Midbrain (tissue), 1 donor: ENCODE measurements at regions not wholly inside any gene's neighbourhood (a gene's known extent, or its start where the extent isn't known, plus 50 kb on each side); places are given as distances from the start of the nearest gene placed in this dataset.

Source experiments
- DNase-seq: peaks from one replicate; lab custom pipeline; 2025; lab: John Stamatoyannopoulos, UW

GRCh38 chr1:63200676-63201075 is 121.7 kb upstream of the FOXD3 start:
- DNase-seq: no peak

GRCh38 chr1:63203641-63204040 is 118.7 kb upstream of the FOXD3 start:
- no peak for DNase-seq

DNA sequence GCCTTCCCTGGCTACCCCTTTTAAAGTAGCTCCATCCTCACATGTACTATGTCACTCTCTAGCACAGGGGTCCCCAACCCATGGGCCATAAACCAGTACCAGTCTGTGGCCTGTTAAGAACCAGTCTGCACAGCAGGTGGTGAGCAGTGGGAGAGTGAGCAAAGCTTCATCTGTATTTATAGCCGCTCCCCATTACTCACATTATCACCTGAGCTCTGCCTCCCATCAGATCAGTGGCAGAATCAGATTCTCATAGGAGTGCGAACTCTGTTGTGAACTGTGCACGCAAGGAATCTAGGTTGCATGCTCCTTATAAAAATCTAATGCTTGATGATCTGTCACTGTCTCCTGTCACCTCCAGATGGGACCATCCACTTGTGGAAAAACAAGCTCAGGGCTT is 116.6 kb upstream of the FOXD3 start:
- no peak for DNase-seq

DNA sequence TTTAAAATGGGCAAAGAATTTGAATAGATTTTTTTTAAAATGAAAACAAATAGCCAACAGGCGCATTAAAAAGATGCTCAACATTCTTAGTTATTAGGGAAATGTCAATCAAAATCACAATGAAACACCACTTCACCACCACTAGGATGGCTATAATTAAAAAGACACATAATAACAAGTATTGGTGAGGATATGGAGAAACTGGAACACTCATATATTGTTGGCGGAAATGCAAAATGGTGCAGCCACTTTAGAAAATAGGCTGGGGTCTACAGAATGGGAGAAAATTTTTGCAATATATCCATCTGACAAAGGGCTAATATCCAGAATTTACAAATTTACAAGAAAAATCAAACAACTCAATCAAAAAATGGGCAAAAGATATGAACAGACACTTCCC is 107.8 kb upstream of the FOXD3 start:
- no peak for DNase-seq

GRCh38 chr1:63223426-63223825 is 98.9 kb upstream of the FOXD3 start:
- DNase-seq: no peak

DNA sequence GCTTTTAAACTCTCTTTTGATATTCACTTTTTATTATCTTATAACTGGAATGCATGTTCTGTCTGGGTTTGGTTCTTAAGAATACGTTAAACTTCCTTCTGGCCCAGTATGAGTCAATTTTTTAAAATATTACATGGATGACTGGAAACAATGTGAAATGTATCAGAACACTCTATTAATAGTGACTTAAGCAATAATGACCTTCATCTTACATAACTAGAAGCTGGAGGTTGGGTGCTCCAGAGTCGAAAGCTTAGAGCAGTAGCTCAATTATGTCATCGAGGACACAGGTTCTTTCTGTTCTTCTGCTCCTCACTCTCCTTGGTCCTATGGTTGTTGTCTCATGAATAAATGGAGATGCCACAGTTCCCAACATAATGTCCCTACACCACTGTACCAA is 91.6 kb upstream of the FOXD3 start:
- no peak for DNase-seq

DNA sequence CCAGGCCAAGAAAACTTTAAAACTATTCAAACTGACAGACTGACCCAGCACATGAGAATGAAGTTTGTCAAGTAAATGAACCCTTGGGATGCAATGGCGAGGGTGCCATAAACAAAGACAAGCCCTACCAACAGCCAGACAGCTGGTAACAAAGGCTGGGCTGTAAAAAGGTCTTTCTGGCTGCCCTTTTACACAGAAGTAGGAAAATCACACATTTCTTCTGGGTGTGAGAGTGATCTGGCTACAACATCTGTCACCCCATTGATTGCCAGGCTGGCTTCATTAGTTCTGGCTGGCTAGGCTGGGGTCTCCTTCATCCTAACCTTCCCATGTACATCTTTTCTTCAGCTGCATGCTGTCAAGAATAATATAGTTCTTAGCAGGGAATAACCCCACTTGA is 83.6 kb upstream of the FOXD3 start:
- no peak for DNase-seq

DNA sequence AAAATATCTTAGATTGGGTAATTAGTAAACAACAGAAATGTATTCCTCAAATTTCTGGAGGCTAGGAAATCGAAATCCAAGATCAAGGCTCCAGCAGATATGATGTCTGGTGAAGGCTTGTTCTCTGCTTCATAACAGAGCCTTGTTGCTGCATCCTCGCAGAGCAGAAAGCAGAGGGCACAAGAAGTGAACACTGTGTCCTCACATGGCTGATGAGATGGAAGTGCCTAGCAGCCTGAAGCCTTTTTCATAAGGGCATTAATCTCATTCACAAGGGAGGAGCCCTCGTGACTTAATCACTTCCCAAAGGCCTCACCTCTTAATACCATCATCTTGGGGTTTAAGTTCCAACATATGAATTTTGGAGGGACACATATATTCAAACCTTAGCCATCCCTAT is 77.2 kb upstream of the FOXD3 start:
- DNase-seq: no peak

- no peak for DNase-seq
Measured at GRCh38 chr1:63248216-63248615, 74.2 kb upstream of the FOXD3 start.

GRCh38 chr1:63255153-63255552 is 67.2 kb upstream of the FOXD3 start:
- no peak for DNase-seq

DNA sequence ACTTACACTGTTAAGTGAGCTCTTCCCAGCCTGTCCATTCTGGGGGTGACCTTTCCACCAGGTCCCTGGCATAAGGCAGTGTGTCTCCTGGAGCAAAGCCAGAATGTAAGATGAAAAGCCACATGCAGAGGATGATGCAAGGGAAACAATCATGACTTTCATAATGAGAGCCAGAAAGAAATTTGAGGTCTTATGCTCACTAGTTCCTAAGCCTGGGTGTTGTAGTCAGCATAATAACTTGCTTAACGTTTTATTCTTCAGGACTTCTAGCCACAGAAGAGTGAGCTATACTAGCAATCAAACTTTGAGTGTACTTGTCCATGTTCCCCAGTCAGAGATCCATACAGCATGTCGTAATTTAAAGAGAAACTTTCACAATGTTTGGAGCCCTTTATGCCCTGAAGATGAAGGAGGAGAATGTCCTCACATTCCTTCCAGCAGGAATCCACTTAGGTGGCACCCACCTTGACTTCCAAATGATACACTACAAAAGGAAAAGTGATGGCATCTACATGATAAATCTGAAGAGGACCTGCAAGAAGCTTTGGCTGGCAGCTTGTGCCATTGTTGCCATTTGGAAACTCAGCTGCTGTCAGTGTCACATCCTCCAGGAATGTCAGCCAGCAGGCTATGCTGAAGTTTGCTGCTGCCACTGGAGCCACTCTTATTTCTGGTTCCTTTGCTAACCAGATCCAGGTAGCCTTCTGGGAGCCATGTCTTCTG is 60.5 kb upstream of the FOXD3 start:
- no peak for DNase-seq

- no peak for DNase-seq
Measured at GRCh38 chr1:63262459-63262770, 60.0 kb upstream of the FOXD3 start.

DNA sequence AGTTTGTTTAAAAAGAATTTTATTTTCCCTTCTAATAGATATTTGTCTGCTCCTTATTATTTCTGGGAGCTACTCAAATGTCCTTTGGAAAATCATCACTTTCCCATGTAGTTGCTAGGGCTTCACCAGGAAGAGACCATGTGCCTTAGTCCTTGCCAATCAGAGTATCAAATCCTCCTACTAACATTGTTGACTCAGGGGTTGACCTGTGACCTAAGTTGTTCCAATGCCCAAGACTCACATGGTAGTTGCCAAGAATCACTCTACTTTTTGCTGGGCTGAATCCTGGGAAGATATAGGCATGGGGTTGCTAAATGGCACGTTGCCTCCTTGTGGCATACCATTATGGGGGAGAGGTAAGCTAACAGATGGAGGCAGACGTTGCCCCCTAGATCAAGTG is 58.2 kb upstream of the FOXD3 start:
- DNase-seq: no peak

GRCh38 chr1:63266857-63267256 is 55.5 kb upstream of the FOXD3 start:
- no peak for DNase-seq

GRCh38 chr1:63268876-63269275 is 53.5 kb upstream of the FOXD3 start:
- no peak for DNase-seq

- DNase-seq: no peak
Measured at GRCh38 chr1:63269571-63269970, 52.8 kb upstream of the FOXD3 start.
